Small intestine (tissue), 7 donors: ENCODE measurements at regions not wholly inside any gene's neighbourhood (a gene's known extent, or its start where the extent isn't known, plus 50 kb on each side); places are given as distances from the start of the nearest gene placed in this dataset.

Experiments used
- DNase-seq, 2 donors: peaks; one replicate each; pipeline versions ENCODE4 v3.0.0 to v3.0.0-alpha.2; 2013
- FAIRE-seq: peaks from 2 replicates; lab custom pipeline; 2012; peaks lifted over from hg19 to GRCh38; lab: Jason Lieb, UNC
- H3K27ac ChIP-seq, 3 donors: one replicate each; pipeline ENCODE4 v1.5.1; 2013; ENCODE audit warnings: low read length in 2 of 3, mild to moderate bottlenecking in 2 of 3, control low read depth in 1 of 3, inconsistent platforms in 1 of 3, low read depth in 1 of 3, moderate library complexity in 1 of 3
- H3K27me3 ChIP-seq, 3 donors: one replicate each; pipeline ENCODE4 v1.6.1; 2013; ENCODE audit warnings: low read length in 3 of 3, inconsistent platforms in 1 of 3; ENCODE audit not compliant: control insufficient read depth in 3 of 3, insufficient read depth in 3 of 3
- H3K36me3 ChIP-seq, 3 donors: one replicate each; pipeline ENCODE4 v1.6.1; 2013; ENCODE audit warnings: low read length in 3 of 3, inconsistent platforms in 1 of 3, low read depth in 1 of 3, mild to moderate bottlenecking in 1 of 3, moderate library complexity in 1 of 3; ENCODE audit not compliant: control insufficient read depth in 3 of 3, insufficient read depth in 2 of 3
- H3K4me1 ChIP-seq, 3 donors: one replicate each; pipeline ENCODE4 v1.6.1; 2013; ENCODE audit warnings: low read length in 2 of 3, inconsistent platforms in 1 of 3, low read depth in 1 of 3, mild to moderate bottlenecking in 1 of 3, moderate library complexity in 1 of 3; ENCODE audit not compliant: control insufficient read depth in 3 of 3, insufficient read depth in 2 of 3
- H3K4me3 ChIP-seq, 3 donors: one replicate each; pipeline ENCODE4 v1.5.1; 2013; ENCODE audit warnings: low read length in 3 of 3, control low read depth in 1 of 3, inconsistent platforms in 1 of 3, low read depth in 1 of 3, mild to moderate bottlenecking in 1 of 3, moderate library complexity in 1 of 3
- H3K9me3 ChIP-seq, 2 donors: one replicate each; pipeline ENCODE4 v1.6.1; 2013; ENCODE audit warnings: low read depth in 1 of 2, low read length in 1 of 2; ENCODE audit not compliant: control insufficient read depth in 2 of 2, insufficient read depth in 1 of 2
- WGBS, 3 donors: extraction: QIAGEN DNeasy Blood & Tissue Kit; methylation state at CpG; one replicate each; pipeline ENCODE4 v1.1.7; 2013; 5-methylcytosine and 5-hydroxymethylcytosine counted together
- donor health status: healthy with polysubstance abuse.
- donor health status: control.
- donor health status: control.
- donor health status: Bipolar disorder and iron deficiency.
- donor health status: healthy.

GRCh38 chr3:124161448-124161847 is 169.5 kb upstream of the ROPN1 start:
- no peaks in the 10 kb centered on the region for H3K36me3 ChIP-seq
- H3K4me1 ChIP-seq: peaks cover 0 to 12% (median 2%) of the 10 kb centered on the region in 3 donors
- FAIRE-seq (no peak), DNase-seq (peak; percentile 52 to 69)
- no peaks in the 10 kb centered on the region for H3K27me3 ChIP-seq
- 48 to 73% (median 52%) methylated on average over 2 of the region's 2 CpGs for WGBS, 3 donors
- H3K9me3 ChIP-seq: no peaks in the 10 kb centered on the region
- no peak overlapping the region for H3K27ac ChIP-seq
- H3K4me3 ChIP-seq: no peak overlapping the region

GRCh38 chr3:124163689-124164088 is 171.8 kb upstream of the ROPN1 start:
- no peak for DNase-seq
- H3K27me3 ChIP-seq: no peaks in the 10 kb centered on the region
- FAIRE-seq: no peak
- no peaks in the 10 kb centered on the region for H3K9me3 ChIP-seq
- H3K4me3 ChIP-seq: no peak overlapping the region
- no peaks in the 10 kb centered on the region for H3K36me3 ChIP-seq
- H3K4me1 ChIP-seq: peaks cover 0 to 12% (median 0%) of the 10 kb centered on the region in 3 donors
- H3K27ac ChIP-seq: no peak overlapping the region

DNA sequence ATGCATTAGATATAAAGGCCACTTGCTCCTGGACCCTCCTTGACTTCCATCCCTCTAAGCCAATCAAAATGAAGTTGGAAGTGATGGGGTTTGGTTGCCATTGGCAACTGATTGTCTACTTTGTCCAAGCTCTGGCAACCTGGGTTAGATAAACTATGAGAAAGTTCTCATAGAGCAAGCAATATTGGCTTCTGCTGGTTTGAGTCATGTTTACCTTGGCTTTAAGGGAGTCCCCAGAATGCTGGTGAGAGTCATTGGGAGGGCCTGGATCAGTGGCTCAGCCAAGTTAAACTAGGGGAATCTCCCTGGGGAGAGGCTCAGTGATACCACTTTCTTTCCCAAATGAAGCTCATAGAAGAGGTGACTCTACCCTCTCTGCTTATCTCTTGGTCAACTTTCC is 176.3 kb upstream of the ROPN1 start:
- no peaks in the 10 kb centered on the region for H3K36me3 ChIP-seq
- DNase-seq (no peak), FAIRE-seq (no peak)
- H3K9me3 ChIP-seq: no peaks in the 10 kb centered on the region
- H3K27ac ChIP-seq: no peak overlapping the region
- no peak overlapping the region for H3K4me3 ChIP-seq
- no peaks in the 10 kb centered on the region for H3K4me1 ChIP-seq
- no peaks in the 10 kb centered on the region for H3K27me3 ChIP-seq

- Histone ChIP-seq H3K4me1 (peaks cover 0 to 4% (median 0%) of the 10 kb centered on the region in 3 donors), H3K27ac (no peak overlapping the region), H3K27me3 (no peaks in the 10 kb centered on the region), H3K9me3 (no peaks in the 10 kb centered on the region), H3K36me3 (no peaks in the 10 kb centered on the region), H3K4me3 (no peak overlapping the region)
- DNase-seq: no peak
- FAIRE-seq: no peak
- 64 to 84% (median 81%) methylated on average over 2 of the region's 2 CpGs for WGBS, 3 donors
Measured at GRCh38 chr3:124172283-124172682, 180.4 kb upstream of the ROPN1 start.

DNA sequence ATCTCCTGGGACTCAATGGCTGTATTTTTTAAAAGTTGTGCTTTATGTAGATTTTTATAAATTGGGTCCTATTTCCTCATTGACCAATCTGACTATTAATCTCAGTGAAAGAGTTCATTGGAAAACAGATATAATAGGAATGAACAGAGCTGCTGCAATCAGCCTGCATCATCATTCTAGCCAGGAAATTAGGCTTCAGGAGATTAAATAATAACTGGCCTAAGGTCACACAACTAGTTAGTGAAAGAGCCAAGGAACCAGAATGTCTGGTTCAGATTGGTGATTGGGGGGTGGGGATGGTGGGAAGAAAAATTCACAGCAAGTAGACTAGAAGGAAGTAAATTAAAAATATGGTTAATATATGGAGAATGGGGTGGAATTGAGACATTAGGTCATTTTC is 180.9 kb upstream of the ROPN1 start:
- no peak overlapping the region for H3K27ac ChIP-seq
- DNase-seq (peak in 1 of 2 donors; percentile 3), FAIRE-seq (no peak)
- no peaks in the 10 kb centered on the region for H3K9me3 ChIP-seq
- H3K27me3 ChIP-seq: no peaks in the 10 kb centered on the region
- H3K4me3 ChIP-seq: no peak overlapping the region
- peaks cover 0 to 4% (median 0%) of the 10 kb centered on the region in 3 donors for H3K4me1 ChIP-seq
- H3K36me3 ChIP-seq: no peaks in the 10 kb centered on the region

- Histone ChIP-seq H3K9me3 (no peaks in the 10 kb centered on the region), H3K4me1 (peaks cover 0 to 4% (median 0%) of the 10 kb centered on the region in 3 donors), H3K4me3 (no peak overlapping the region), H3K27ac (no peak overlapping the region), H3K36me3 (no peaks in the 10 kb centered on the region), H3K27me3 (no peaks in the 10 kb centered on the region)
- WGBS, 3 donors: 32 to 39% (median 35%) methylated on average over 3 of the region's 3 CpGs
- DNase-seq (peak; percentile 14 to 22), FAIRE-seq (no peak)
Measured at GRCh38 chr3:124174476-124174875, 182.6 kb upstream of the ROPN1 start.

- Histone ChIP-seq H3K36me3 (no peaks in the 10 kb centered on the region), H3K4me3 (no peak overlapping the region), H3K9me3 (no peaks in the 10 kb centered on the region), H3K4me1 (peaks cover 0 to 4% (median 0%) of the 10 kb centered on the region in 3 donors), H3K27me3 (no peaks in the 10 kb centered on the region), H3K27ac (no peak overlapping the region)
- FAIRE-seq: no peak
- DNase-seq: no peak
- WGBS, 3 donors: 91 to 97% (median 92%) methylated on average over 25 to 27 of the region's 27 CpGs
Measured at GRCh38 chr3:124174910-124175874, 183.3 kb upstream of the ROPN1 start.

DNA sequence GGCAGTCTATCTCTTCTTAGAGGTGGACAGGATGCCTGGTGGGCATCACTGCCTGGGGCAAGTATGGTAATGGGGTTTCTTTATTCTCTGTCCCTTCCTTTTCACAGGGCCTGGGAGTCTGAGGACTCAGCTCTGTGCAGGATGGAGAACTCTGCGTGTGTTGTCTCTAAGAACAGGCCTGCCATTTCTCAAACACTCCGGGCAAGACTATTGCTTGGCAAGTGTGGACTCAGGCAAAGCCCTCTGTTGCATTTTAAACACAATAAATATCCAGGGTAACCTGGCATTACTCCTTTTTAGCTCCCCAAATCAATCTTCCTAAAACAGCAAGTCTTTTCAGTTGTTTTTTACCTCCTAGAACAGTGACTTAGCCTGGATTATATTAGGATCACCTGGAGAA is 185.1 kb upstream of the ROPN1 start:
- H3K27me3 ChIP-seq: no peaks in the 10 kb centered on the region
- H3K27ac ChIP-seq: no peak overlapping the region
- H3K4me1 ChIP-seq: peaks cover 0 to 4% (median 0%) of the 10 kb centered on the region in 3 donors
- no peak for DNase-seq
- 72 to 92% (median 90%) methylated on average over 2 of the region's 2 CpGs for WGBS, 3 donors
- no peaks in the 10 kb centered on the region for H3K36me3 ChIP-seq
- no peaks in the 10 kb centered on the region for H3K9me3 ChIP-seq
- FAIRE-seq: no peak
- no peak overlapping the region for H3K4me3 ChIP-seq
